SIG-M5 treated with dmso at 0.1 percent for 504 hours (cell line): ENCODE measurements at regions not wholly inside any gene's neighbourhood (a gene's known extent, or its start where the extent isn't known, plus 50 kb on each side); places are given as distances from the start of the nearest gene placed in this dataset.

ENCODE experiments used
- DNase-seq: peaks from one replicate; lab custom pipeline; 2025; ENCODE audit not compliant: unreplicated experiment; lab: John Stamatoyannopoulos, UW

- no peak for DNase-seq
Observed at GRCh38 chr9:126235336-126236243, 91.0 kb upstream of the MVB12B start.

DNA sequence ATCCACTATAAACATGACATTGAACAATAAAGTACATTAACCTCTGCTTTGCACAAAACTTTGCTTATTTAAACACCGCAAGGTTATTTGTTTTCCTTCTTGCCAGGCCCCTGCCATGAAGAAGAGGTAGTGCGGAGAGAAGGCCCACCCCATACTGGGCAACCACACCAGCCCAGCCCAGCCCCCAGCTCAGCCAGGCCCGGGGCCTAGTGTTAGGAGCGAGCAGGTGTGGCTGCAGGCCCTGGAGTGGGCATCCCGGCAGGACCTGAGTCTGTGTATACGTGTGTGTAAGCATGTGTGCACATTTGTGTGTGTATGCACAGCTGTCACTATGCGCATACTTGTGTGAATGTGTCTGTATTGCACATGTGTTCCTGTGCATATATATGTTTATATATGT, 90.4 kb upstream of the MVB12B start:
- DNase-seq: no peak

GRCh38 chr9:126238415-126238814, 88.2 kb upstream of the MVB12B start:
- DNase-seq: no peak

DNA sequence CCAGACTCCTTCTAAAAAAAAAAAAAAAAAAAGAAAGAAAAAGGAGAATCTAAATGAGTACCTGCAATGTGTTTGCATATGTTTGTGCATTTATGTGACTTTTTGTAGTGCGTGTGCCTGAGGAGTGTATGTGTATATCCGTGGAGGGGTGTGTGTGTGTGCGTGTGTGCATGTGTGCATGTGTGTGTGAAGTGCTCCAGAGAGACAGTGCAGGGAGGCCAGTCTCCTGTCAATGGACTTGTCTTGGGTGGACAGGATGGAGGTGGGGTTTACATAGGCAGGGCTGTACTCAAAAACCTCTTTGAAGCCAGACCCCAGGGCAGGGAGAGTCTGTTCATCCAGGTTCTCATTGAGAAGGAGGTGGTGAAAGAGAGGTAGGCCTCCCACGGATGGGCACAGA, 87.1 kb upstream of the MVB12B start:
- no peak for DNase-seq

DNA sequence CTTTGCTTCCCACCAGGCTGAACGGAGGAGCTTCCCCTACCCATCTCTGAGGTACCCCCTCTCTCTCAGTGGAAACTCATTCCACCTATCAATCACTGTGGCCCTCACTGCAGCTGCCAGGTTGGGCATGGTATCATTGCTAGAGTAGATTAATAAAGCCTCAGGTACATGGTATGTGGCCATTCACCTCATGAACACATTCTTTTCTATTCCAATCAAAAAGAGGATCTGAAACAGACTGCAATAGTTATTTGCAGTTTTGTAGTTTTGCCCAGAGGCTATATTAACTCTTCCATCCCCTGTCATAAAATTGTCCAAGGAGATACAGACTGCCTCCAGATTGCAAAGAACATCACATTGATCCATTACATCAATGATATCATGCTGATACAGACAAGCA, 85.8 kb upstream of the MVB12B start:
- no peak for DNase-seq

DNA sequence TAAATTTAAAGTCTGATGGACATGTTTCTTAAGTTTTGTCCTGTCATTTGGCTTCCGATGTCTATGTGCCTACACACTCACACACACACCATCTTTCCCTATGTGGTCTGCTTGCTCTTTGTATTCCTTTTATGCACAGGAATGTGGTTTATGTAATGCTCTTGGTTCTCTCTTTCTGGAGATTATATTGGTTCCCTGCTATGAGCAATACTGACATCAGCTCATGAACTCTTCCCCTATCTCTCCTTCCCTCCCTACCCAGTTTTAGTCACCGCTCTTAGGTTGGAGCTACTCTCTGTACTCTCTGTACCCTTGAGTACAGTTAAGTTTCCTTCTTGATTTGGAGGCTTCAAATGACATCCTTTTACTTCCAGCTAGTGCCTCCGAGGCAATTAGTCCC, 77.9 kb upstream of the MVB12B start:
- no peak for DNase-seq

- peak; percentile 53 for DNase-seq
Observed at GRCh38 chr9:126261584-126262356, 64.9 kb upstream of the MVB12B start.

DNA sequence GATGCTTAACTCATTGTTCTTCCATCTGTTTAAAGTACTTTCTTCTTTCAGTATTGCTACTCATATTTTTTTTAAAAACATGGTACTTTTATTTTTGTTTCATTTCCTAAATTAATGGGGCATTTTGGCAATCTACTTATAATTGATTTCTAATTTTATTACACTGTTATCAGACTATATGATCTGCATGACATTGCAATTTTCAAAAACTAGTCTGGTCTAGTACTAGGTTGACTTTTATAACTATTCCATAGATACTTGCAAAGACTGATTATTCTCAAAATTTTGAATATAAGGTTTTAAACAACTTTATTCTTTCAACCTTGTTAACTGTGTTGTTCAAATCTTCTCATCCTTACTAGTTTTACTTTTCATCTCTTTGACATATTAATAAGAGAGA, 63.9 kb upstream of the MVB12B start:
- DNase-seq: no peak

DNA sequence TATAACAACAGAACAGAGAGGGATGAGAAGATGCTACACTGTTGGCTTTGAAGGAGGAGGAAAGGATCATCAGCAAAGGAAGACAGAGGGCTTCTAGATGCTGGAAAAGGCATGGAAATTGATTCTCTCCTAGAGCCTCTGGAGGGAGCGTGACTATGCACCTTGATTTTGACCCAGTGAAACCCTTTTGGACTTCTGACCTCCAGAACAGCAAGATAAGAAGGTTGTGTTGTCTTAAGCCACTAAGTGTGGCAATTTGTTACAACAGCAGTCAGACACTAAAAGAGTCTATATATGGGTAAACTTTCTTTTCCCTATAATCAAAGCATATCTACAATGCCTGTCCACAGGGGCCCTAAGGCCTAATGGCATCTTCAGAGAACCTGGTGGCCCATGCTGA, 56.1 kb upstream of the MVB12B start:
- no peak for DNase-seq

DNA sequence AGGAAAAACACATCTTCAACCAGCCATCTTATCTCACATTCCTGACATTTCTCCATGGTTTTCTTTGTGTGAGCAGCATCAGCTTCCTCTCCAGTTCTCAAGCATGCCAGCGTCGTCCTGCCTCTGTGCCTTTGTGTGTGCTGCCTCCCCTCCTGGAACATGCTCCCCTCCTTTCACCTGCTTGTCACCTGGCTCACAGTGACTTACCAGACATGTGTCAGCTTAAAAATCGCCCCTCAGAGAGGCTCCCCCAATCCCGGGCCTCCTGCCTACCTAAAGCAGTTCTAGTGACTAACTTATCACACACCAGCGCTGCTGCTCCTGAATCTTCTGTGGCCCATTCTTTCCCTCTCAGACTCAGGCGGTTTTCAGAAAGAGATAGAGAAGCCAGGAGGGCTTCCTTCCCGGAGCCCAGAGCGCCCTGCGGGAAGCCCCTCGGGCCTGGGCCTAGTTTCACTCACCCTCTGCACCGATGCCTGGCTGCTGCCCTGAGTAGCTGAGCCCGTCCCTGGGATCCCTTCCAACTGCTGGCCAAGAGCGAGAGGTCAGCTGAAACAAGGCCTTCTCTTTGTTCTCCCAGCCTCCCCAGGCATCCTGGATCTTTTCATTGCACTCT, 51.1 kb upstream of the MVB12B start:
- DNase-seq: no peak

DNA sequence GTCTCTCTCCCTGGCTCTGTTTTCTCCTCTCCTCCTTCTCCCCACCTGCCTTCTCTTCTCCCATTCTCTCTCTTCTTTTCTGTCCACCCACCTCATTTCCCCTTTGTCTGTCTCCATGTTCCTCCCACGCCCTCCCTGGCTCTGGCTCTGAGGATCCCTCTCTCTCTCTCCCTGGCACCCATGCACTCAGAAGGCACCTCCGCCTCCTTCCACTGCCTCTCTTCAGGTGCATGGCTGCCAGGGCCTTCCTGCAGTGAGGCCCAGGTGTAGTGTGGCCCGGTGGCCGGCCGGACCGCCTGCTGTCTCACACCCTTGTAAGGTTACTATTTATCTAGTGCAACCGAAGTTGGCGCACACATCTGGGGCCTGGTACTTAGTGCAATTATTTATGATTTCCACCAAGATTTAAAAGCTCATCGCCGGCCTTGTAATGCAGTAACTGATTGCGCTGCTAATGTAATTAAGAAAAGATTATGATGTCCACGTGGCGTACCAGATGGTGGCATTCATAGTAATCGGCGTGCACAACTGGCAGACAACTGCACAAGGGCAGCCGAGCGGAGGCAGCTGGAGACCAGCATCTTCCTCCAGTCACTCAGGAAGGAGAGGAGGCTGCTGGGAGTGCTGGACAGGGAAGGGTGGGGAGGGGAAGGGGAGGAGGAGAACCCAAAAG, 50.4 kb upstream of the MVB12B start:
- DNase-seq: no peak
